NB4 (cell line): ENCODE measurements at regions not wholly inside any gene's neighbourhood (a gene's known extent, or its start where the extent isn't known, plus 50 kb on each side); places are given as distances from the start of the nearest gene placed in this dataset.

Experiments used
- POLR2A ChIP-seq: IDR thresholded peaks from 2 replicates; pipeline ENCODE4 v1.6.1; 2011; ENCODE audit warnings: mild to moderate bottlenecking; ENCODE audit not compliant: insufficient read length; ENCODE audit errors: extremely low read depth
- TF ChIP-seq, protein P1 (sequence below): IDR thresholded peaks from one replicate; pipeline ENCODE4 v1.5.1; 2012; ENCODE audit warnings: low read depth, low read length
- TF ChIP-seq, protein P2 (sequence below): IDR thresholded peaks from 2 replicates; pipeline ENCODE4 v1.6.1; 2011; ENCODE audit warnings: low read depth, low read length

DNA sequence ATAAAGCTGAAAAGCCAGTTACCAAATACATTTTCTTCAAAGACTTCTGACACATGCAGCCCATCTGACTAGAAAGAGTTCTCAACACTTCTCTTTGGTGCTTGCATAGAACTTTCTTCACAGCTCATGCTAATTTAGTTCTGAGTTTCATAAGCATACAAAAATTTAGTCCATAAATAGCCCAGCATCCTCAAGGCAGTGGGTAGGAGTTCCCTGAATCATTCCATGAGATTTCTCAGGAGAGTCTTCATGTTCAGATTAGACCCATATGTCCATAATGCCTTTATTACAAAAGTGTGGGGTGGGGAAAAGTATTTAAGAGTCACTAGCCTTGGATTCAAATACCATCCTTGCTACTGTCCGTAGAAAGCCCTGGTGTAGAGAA, 290.2 kb upstream of the RGMB start:
- TF ChIP-seq, protein P1, sequence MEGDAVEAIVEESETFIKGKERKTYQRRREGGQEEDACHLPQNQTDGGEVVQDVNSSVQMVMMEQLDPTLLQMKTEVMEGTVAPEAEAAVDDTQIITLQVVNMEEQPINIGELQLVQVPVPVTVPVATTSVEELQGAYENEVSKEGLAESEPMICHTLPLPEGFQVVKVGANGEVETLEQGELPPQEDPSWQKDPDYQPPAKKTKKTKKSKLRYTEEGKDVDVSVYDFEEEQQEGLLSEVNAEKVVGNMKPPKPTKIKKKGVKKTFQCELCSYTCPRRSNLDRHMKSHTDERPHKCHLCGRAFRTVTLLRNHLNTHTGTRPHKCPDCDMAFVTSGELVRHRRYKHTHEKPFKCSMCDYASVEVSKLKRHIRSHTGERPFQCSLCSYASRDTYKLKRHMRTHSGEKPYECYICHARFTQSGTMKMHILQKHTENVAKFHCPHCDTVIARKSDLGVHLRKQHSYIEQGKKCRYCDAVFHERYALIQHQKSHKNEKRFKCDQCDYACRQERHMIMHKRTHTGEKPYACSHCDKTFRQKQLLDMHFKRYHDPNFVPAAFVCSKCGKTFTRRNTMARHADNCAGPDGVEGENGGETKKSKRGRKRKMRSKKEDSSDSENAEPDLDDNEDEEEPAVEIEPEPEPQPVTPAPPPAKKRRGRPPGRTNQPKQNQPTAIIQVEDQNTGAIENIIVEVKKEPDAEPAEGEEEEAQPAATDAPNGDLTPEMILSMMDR: no peak
- no peak for TF ChIP-seq POLR2A
- TF ChIP-seq, protein P2, sequence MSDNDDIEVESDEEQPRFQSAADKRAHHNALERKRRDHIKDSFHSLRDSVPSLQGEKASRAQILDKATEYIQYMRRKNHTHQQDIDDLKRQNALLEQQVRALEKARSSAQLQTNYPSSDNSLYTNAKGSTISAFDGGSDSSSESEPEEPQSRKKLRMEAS: no peak
